B cell (primary cell): ENCODE measurements at regions not wholly inside any gene's neighbourhood (a gene's known extent, or its start where the extent isn't known, plus 50 kb on each side); places are given as distances from the start of the nearest gene placed in this dataset.

Experiments
- ATAC-seq: fragments of 200-7000 bp; cut with Tn5 transposase; one replicate; pipeline ENCODE4 v1.10.0; 2021; ENCODE audit warnings: low read depth, mild to moderate bottlenecking, moderate number of reproducible peaks, moderate library complexity
- CTCF ChIA-PET: fragments of 350-600 bp; sonication (Branson Sonifier 250); formaldehyde crosslinking; loops from one replicate; lab custom pipeline; 2021; ENCODE audit warnings: antibody characterized with exemption, inconsistent platforms; lab: Charles Lee
- POLR2A ChIA-PET: fragments of 350-600 bp; sonication (Branson Sonifier 250); formaldehyde crosslinking; loops from one replicate; lab custom pipeline; 2021; ENCODE audit warnings: antibody characterized with exemption; lab: Charles Lee
- DNase-seq: peaks from one replicate; pipeline ENCODE4 v3.0.0; 2013
- H2AFZ ChIP-seq: 2 replicates; pipeline ENCODE4 v1.6.1; 2012; ENCODE audit warnings: mild to moderate bottlenecking, low read depth, low read length; ENCODE audit not compliant: insufficient read depth, poor library complexity, severe bottlenecking
- H3K27ac ChIP-seq, 2 donors: 1 replicate in 1 of 2; 2 replicates in 1 of 2; pipeline ENCODE4 v1.5.1; 2012 to 2013; ENCODE audit warnings: low read length in 2 of 2, mild to moderate bottlenecking in 2 of 2, moderate library complexity in 1 of 2
- H3K27me3 ChIP-seq, 4 experiments: fragments of 200-600 bp in 1 of 4; sonication (generic) in 1 of 4; replicated peaks in 1 of 4; 1 replicate in 2 of 4; 2 replicates in 2 of 4; pipeline versions ENCODE4 v1.6.1 to v1.7.0; 2013 to 2016; ENCODE audit warnings: low read length in 3 of 4, mild to moderate bottlenecking in 2 of 4, mixed read lengths in 1 of 4, moderate library complexity in 1 of 4; ENCODE audit not compliant: insufficient read depth in 4 of 4, control insufficient read depth in 3 of 4; ENCODE audit errors: control extremely low read depth in 1 of 4
- H3K36me3 ChIP-seq, 2 experiments: replicated peaks in 1 of 2; 1 replicate in 1 of 2; 2 replicates in 1 of 2; pipeline versions ENCODE4 v1.6.1 to v1.7.1; 2013; ENCODE audit warnings: low read length in 1 of 2; ENCODE audit not compliant: insufficient read depth in 2 of 2, control insufficient read depth in 1 of 2; ENCODE audit errors: control extremely low read depth in 1 of 2, extremely low read depth in 1 of 2
- H3K4me1 ChIP-seq, 2 donors: fragments of 200-600 bp in 1 of 2; sonication (generic) in 1 of 2; 1 replicate in 1 of 2; 2 replicates in 1 of 2; pipeline versions ENCODE4 v1.5.1 to v1.6.1; 2013 to 2017; ENCODE audit warnings: low read length in 2 of 2; ENCODE audit not compliant: control insufficient read depth in 2 of 2, insufficient read depth in 2 of 2
- H3K4me2 ChIP-seq: replicated peaks from 2 replicates; pipeline ENCODE3; 2012; ENCODE audit warnings: mild to moderate bottlenecking, low read depth, low read length; ENCODE audit not compliant: poor library complexity, severe bottlenecking
- H3K4me3 ChIP-seq, 5 experiments: fragments of 200-600 bp in 1 of 5; sonication (generic) in 1 of 5; 1 replicate in 3 of 5; 2 replicates in 2 of 5; pipeline versions ENCODE4 v1.5.1 to v1.7.0; 2011 to 2016; ENCODE audit warnings: low read length in 4 of 5, mild to moderate bottlenecking in 4 of 5, low read depth in 2 of 5, control low read depth in 1 of 5, moderate library complexity in 1 of 5; ENCODE audit not compliant: insufficient read depth in 1 of 5; ENCODE audit errors: control extremely low read depth in 1 of 5, extremely low read depth in 1 of 5
- H3K79me2 ChIP-seq: fragments of 200-600 bp; sonication (generic); one replicate; pipeline ENCODE4 v1.6.0; 2016; ENCODE audit warnings: low read length; ENCODE audit not compliant: control insufficient read depth, insufficient read depth
- H3K9ac ChIP-seq: fragments of 200-600 bp; sonication (generic); 2 replicates; pipeline ENCODE4 v1.6.1; 2017; ENCODE audit warnings: mild to moderate bottlenecking, low read length, moderate library complexity
- H3K9me3 ChIP-seq, 3 donors: one replicate each; pipeline versions ENCODE4 v1.6.1 to v1.7.1; 2013; ENCODE audit warnings: low read length in 2 of 3; ENCODE audit not compliant: control insufficient read depth in 2 of 3, insufficient read depth in 1 of 3; ENCODE audit errors: control extremely low read depth in 1 of 3
- H4K20me1 ChIP-seq: 2 replicates; pipeline ENCODE4 v1.6.0; 2012; ENCODE audit warnings: mild to moderate bottlenecking, low read length; ENCODE audit not compliant: insufficient read depth, control insufficient read depth, poor library complexity, severe bottlenecking
- H3K27ac Mint-ChIP-seq: one replicate; pipeline ENCODE4 v1.8.0; 2021; ENCODE audit warnings: mixed read lengths
- H3K27me3 Mint-ChIP-seq: one replicate; pipeline ENCODE4 v1.8.0; 2021; ENCODE audit warnings: mixed read lengths
- H3K4me1 Mint-ChIP-seq: one replicate; pipeline ENCODE4 v1.8.0; 2021; ENCODE audit warnings: mixed read lengths
- H3K4me3 Mint-ChIP-seq: one replicate; pipeline ENCODE4 v1.8.0; 2021; ENCODE audit warnings: mixed read lengths
- H3K9me3 Mint-ChIP-seq: one replicate; pipeline ENCODE4 v1.8.0; 2022; ENCODE audit warnings: mixed read lengths; ENCODE audit not compliant: insufficient read depth
- CTCF ChIP-seq: fragments of 200-600 bp; IDR thresholded peaks from one replicate; pipeline ENCODE4 v1.8.0; 2022; ENCODE audit warnings: antibody characterized with exemption, mild to moderate bottlenecking
- EZH2 ChIP-seq: IDR thresholded peaks from 2 replicates; pipeline ENCODE4 v1.6.1; 2012; ENCODE audit warnings: borderline replicate concordance, low read depth, mild to moderate bottlenecking, moderate library complexity, low read length; ENCODE audit not compliant: insufficient read depth, poor library complexity, severe bottlenecking
- WGBS: methylation state at CpG from one replicate; pipeline ENCODE4 v1.1.5; 2013; ENCODE audit warnings: missing lambda C conversion rate; ENCODE audit not compliant: insufficient coverage; 5-methylcytosine and 5-hydroxymethylcytosine counted together
- intact Hi-C: fragments of 100-400 bp; cut with micrococcal nuclease; formaldehyde crosslinking; loops from one replicate; pipeline ENCODE4 v1.10.0; 2022

- Histone ChIP-seq H3K4me3 (no peak overlapping the region), H3K9me3 (no peaks in the 10 kb centered on the region), H3K4me2 (no peak overlapping the region), H3K27ac (no peak overlapping the region), H4K20me1 (no peaks in the 10 kb centered on the region), H3K36me3 (no peaks in the 10 kb centered on the region), H3K9ac (no peak overlapping the region), H3K27me3 (no peaks in the 10 kb centered on the region), H3K79me2 (no peaks in the 10 kb centered on the region), H2AFZ (no peak overlapping the region), H3K4me1 (no peaks in the 10 kb centered on the region)
- TF ChIP-seq EZH2 (no peak), CTCF (no peak)
- no CpG with 5 or more reads among the region's 2 CpGs for WGBS
- no peak overlapping the region for H3K27ac Mint-ChIP-seq
- H3K9me3 Mint-ChIP-seq, result no peaks in the 10 kb centered on the region
- ATAC-seq (no peak), DNase-seq (no peak)
- no peaks in the 10 kb centered on the region for H3K4me1 Mint-ChIP-seq
- no peak overlapping the region for H3K4me3 Mint-ChIP-seq
- intact Hi-C loops, result no loop called here
- ChIA-PET POLR2A (no interaction called here), CTCF (no interaction called here)
- H3K27me3 Mint-ChIP-seq, result no peaks in the 10 kb centered on the region
Measured at GRCh38 chr4:122539861-122540465, 80.9 kb downstream of the IL21 start.

- no peak overlapping the region for H3K4me3 Mint-ChIP-seq
- Histone ChIP-seq H3K27ac (no peak overlapping the region), H2AFZ (no peak overlapping the region), H3K9me3 (no peaks in the 10 kb centered on the region), H4K20me1 (no peaks in the 10 kb centered on the region), H3K36me3 (no peaks in the 10 kb centered on the region), H3K27me3 (no peaks in the 10 kb centered on the region), H3K9ac (no peak overlapping the region), H3K4me1 (no peaks in the 10 kb centered on the region), H3K4me3 (no peak overlapping the region), H3K79me2 (no peaks in the 10 kb centered on the region), H3K4me2 (no peak overlapping the region)
- no peaks in the 10 kb centered on the region for H3K27me3 Mint-ChIP-seq
- H3K9me3 Mint-ChIP-seq, result no peaks in the 10 kb centered on the region
- TF ChIP-seq CTCF (no peak), EZH2 (no peak)
- ChIA-PET POLR2A (no interaction called here), CTCF (no interaction called here)
- DNase-seq (no peak), ATAC-seq (no peak)
- intact Hi-C loops, result no loop called here
- H3K27ac Mint-ChIP-seq, result no peak overlapping the region
- no peaks in the 10 kb centered on the region for H3K4me1 Mint-ChIP-seq
- 100% methylated on average over 1 of the region's 2 CpGs for WGBS
Measured at GRCh38 chr4:122537388-122538135, 81.0 kb upstream of the IL2 start.
